MM.1S (cell line): ENCODE measurements at regions not wholly inside any gene's neighbourhood (a gene's known extent, or its start where the extent isn't known, plus 50 kb on each side); places are given as distances from the start of the nearest gene placed in this dataset.

Source experiments
- DNase-seq: peaks from one replicate; pipeline ENCODE4 v3.0.0-alpha.2; 2015
- H2AFZ ChIP-seq: fragments of 300-600 bp; sonication (generic); 2 replicates; pipeline ENCODE4 v1.6.0; 2016; ENCODE audit warnings: antibody characterized with exemption, low read length
- H3F3A ChIP-seq: fragments of 300-600 bp; sonication (generic); 2 replicates; pipeline ENCODE4 v1.6.1; 2016; ENCODE audit warnings: mild to moderate bottlenecking, antibody characterized with exemption, low read length, moderate library complexity, mixed read lengths; ENCODE audit not compliant: insufficient read depth
- H3K27ac ChIP-seq: fragments of 300-600 bp; sonication (generic); 2 replicates; pipeline ENCODE4 v1.5.1; 2016; ENCODE audit warnings: mild to moderate bottlenecking, low read length
- H3K27me3 ChIP-seq: fragments of 300-600 bp; sonication (generic); replicated peaks from 2 replicates; pipeline ENCODE4 v1.6.0; 2016; ENCODE audit warnings: low read length; ENCODE audit not compliant: insufficient read depth
- H3K36me3 ChIP-seq: fragments of 300-600 bp; sonication (generic); replicated peaks from 2 replicates; pipeline ENCODE4 v1.6.1; 2016; ENCODE audit warnings: mild to moderate bottlenecking, low read length, mixed read lengths; ENCODE audit not compliant: insufficient read depth
- H3K4me1 ChIP-seq: fragments of 300-600 bp; sonication (generic); 2 replicates; pipeline ENCODE4 v1.6.1; 2016; ENCODE audit warnings: low read length, mixed read lengths
- H3K4me2 ChIP-seq: fragments of 300-600 bp; sonication (generic); 2 replicates; pipeline ENCODE4 v1.6.0; 2016; ENCODE audit warnings: low read depth, low read length
- H3K4me3 ChIP-seq: fragments of 300-600 bp; sonication (generic); 2 replicates; pipeline ENCODE4 v1.5.1; 2016; ENCODE audit warnings: low read length, mixed read lengths
- H3K79me2 ChIP-seq: fragments of 300-600 bp; sonication (generic); 2 replicates; pipeline ENCODE4 v1.6.1; 2016; ENCODE audit warnings: mixed run types, low read length, mixed read lengths
- H3K9ac ChIP-seq: fragments of 300-600 bp; sonication (generic); 2 replicates; pipeline ENCODE4 v1.6.1; 2016; ENCODE audit warnings: low read length, mixed read lengths
- H3K9me2 ChIP-seq: fragments of 300-600 bp; sonication (generic); replicated peaks from 2 replicates; pipeline ENCODE4 v1.6.1; 2016; ENCODE audit warnings: mild to moderate bottlenecking, low read length, mixed read lengths; ENCODE audit not compliant: insufficient read depth
- H3K9me3 ChIP-seq: fragments of 300-600 bp; sonication (generic); replicated peaks from 2 replicates; pipeline ENCODE4 v1.6.1; 2016; ENCODE audit warnings: mild to moderate bottlenecking, low read length, mixed read lengths; ENCODE audit not compliant: insufficient read depth
- H4K20me1 ChIP-seq: fragments of 300-600 bp; sonication (generic); 2 replicates; pipeline ENCODE4 v1.6.1; 2016; ENCODE audit warnings: mild to moderate bottlenecking, low read length, moderate library complexity, mixed read lengths; ENCODE audit not compliant: insufficient read depth
- EZH2 ChIP-seq: fragments of 300-600 bp; sonication (generic); optimal IDR thresholded peaks from 2 replicates; pipeline ENCODE3; 2017; ENCODE audit warnings: low read depth, mild to moderate bottlenecking, antibody characterized with exemption, low read length, mixed read lengths
- EZH2phosphoT487 ChIP-seq: fragments of 300-600 bp; sonication (generic); IDR thresholded peaks from 2 replicates; pipeline ENCODE4 v1.6.1; 2018; ENCODE audit warnings: antibody characterized with exemption, low read length
- TF ChIP-seq, protein P1 (sequence below): fragments of 300-600 bp; sonication (generic); IDR thresholded peaks from 2 replicates; pipeline ENCODE4 v1.5.1; 2016; ENCODE audit warnings: antibody characterized with exemption, low read length, mixed read lengths

DNA sequence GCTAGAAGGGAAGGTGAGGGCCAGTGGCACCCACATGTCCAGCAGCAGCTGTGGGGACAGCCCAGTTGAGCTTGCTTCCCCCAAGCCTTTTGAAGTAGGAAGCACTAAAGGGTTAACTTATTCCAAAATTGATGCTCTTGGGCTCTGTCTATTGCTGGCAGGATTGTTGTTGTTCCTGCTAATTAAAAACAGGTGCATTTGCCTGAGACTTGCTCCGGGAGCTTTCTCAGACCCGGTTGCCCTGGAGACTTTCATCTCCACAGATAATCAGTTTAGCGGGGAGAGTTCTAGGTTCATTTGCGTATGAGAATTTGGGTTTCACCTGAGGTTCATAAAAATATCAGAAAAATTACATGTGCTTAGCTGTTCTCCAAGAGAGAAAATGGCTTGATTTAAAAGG, 277.3 kb downstream of the LRATD1 start:
- Histone ChIP-seq H3K36me3 (no peaks in the 10 kb centered on the region), H3K4me1 (no peaks in the 10 kb centered on the region), H2AFZ (no peak overlapping the region), H4K20me1 (no peaks in the 10 kb centered on the region), H3F3A (no peaks in the 10 kb centered on the region), H3K27ac (no peak overlapping the region), H3K9ac (no peak overlapping the region), H3K9me2 (no peaks in the 10 kb centered on the region), H3K4me2 (no peak overlapping the region), H3K9me3 (no peaks in the 10 kb centered on the region; the same call in 1 of the 2 replicates), H3K79me2 (no peaks in the 10 kb centered on the region), H3K27me3 (no peaks in the 10 kb centered on the region), H3K4me3 (no peak overlapping the region)
- TF ChIP-seq EZH2 (no peak), EZH2phosphoT487 (no peak)
- TF ChIP-seq, protein P1, sequence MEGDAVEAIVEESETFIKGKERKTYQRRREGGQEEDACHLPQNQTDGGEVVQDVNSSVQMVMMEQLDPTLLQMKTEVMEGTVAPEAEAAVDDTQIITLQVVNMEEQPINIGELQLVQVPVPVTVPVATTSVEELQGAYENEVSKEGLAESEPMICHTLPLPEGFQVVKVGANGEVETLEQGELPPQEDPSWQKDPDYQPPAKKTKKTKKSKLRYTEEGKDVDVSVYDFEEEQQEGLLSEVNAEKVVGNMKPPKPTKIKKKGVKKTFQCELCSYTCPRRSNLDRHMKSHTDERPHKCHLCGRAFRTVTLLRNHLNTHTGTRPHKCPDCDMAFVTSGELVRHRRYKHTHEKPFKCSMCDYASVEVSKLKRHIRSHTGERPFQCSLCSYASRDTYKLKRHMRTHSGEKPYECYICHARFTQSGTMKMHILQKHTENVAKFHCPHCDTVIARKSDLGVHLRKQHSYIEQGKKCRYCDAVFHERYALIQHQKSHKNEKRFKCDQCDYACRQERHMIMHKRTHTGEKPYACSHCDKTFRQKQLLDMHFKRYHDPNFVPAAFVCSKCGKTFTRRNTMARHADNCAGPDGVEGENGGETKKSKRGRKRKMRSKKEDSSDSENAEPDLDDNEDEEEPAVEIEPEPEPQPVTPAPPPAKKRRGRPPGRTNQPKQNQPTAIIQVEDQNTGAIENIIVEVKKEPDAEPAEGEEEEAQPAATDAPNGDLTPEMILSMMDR: no peak
- DNase-seq: no peak

DNA sequence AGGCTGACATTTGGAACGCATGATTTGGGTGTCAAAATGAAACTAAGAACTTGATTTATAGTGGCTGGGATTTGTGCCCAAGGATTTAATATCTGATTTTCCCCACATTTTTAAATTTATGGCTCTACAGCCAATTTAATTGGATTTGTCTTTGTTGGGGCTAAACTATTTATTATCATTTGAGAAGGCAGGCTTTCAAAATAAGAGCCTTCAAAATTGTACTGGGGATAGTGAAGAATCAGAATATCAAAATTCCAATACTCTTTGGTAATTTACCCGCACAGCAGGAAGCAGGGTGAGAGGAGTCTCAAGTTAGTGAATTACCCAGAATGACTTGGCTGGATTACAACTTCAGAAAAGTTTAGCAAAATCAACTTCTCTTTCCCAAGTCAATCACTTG, 278.1 kb downstream of the LRATD1 start:
- H3K27ac ChIP-seq: no peak overlapping the region
- no peaks in the 10 kb centered on the region for H3F3A ChIP-seq
- no peak for DNase-seq
- no peak overlapping the region for H3K4me3 ChIP-seq
- no peaks in the 10 kb centered on the region for H3K27me3 ChIP-seq
- no peaks in the 10 kb centered on the region; the same call in 1 of the 2 replicates for H3K9me3 ChIP-seq
- no peaks in the 10 kb centered on the region for H3K9me2 ChIP-seq
- H3K36me3 ChIP-seq: no peaks in the 10 kb centered on the region
- TF ChIP-seq EZH2phosphoT487 (no peak), EZH2 (no peak)
- TF ChIP-seq, protein P1: no peak
- no peak overlapping the region for H3K4me2 ChIP-seq
- H4K20me1 ChIP-seq: no peaks in the 10 kb centered on the region
- no peaks in the 10 kb centered on the region for H3K4me1 ChIP-seq
- no peak overlapping the region for H3K9ac ChIP-seq
- no peak overlapping the region for H2AFZ ChIP-seq
- H3K79me2 ChIP-seq: no peaks in the 10 kb centered on the region

DNA sequence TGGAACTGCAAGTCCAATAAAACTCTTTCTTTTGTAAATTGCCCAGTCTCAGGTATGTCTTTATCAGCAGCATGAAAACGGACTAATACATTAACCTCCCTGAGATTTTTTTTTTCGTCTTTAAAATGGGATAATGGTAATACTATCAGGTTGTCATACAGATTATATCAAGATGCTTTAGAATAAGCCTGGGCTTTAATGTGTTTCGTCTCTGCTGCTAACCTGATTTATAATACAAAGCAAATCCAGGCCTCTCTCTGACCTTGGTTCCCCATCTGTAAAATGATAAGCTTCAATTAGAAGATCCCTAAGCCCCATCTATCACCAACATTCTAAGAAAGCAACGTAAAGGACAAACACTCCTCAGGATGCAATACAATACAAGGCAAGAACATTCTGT, 283.5 kb downstream of the LRATD1 start:
- TF ChIP-seq, protein P1: no peak
- TF ChIP-seq EZH2 (no peak), EZH2phosphoT487 (no peak)
- Histone ChIP-seq H3K79me2 (no peaks in the 10 kb centered on the region), H3F3A (no peaks in the 10 kb centered on the region), H3K4me1 (no peaks in the 10 kb centered on the region), H3K4me2 (no peak overlapping the region), H3K9ac (no peak overlapping the region), H2AFZ (no peak overlapping the region), H3K27me3 (no peaks in the 10 kb centered on the region), H3K36me3 (no peaks in the 10 kb centered on the region), H3K9me2 (no peaks in the 10 kb centered on the region), H4K20me1 (no peaks in the 10 kb centered on the region), H3K9me3 (no peaks in the 10 kb centered on the region), H3K27ac (no peak overlapping the region), H3K4me3 (no peak overlapping the region)
- DNase-seq: no peak
